HepG2 (cell line): ENCODE measurements at regions not wholly inside any gene's neighbourhood (a gene's known extent, or its start where the extent isn't known, plus 50 kb on each side); places are given as distances from the start of the nearest gene placed in this dataset.

ENCODE experiments used
- ATAC-seq: fragments of 200-7000 bp; cut with Tn5 transposase; 3 replicates; pipeline ENCODE4 v1.9.1; 2020; ENCODE audit warnings: mild to moderate bottlenecking, moderate library complexity
- BruUV-seq: library from RNA; stranded (reverse); fragments of 400-500 nt; replicated peaks from 2 replicates; lab custom pipeline; 2021; lab: Mats Ljungman, UMichigan
- CTCF ChIA-PET: fragments of 300-600 bp; formaldehyde crosslinking; extraction: SDS; loops from one replicate; lab custom pipeline; 2021; ENCODE audit warnings: low total read pairs, inconsistent platforms, low intra/inter-chr PET ratio; lab: Yijun Ruan, JAX
- POLR2A ChIA-PET: fragments of 350-600 bp; sonication (Branson Sonifier 250); formaldehyde crosslinking; loops from one replicate; lab custom pipeline; 2020; ENCODE audit warnings: antibody characterized with exemption, inconsistent platforms; lab: Yijun Ruan, JAX
- DNase-seq: peaks from one replicate; pipeline ENCODE4 v3.0.0-alpha.2; 2015; ENCODE audit warnings: low spot score
- FAIRE-seq: peaks from 3 replicates; lab custom pipeline; 2011; peaks lifted over from hg19 to GRCh38; lab: Jason Lieb, UNC
- H2AFZ ChIP-seq: one replicate; pipeline ENCODE4 v1.6.1; 2011; ENCODE audit warnings: low read length, inconsistent platforms
- H3K27ac ChIP-seq: fragments of 300-600 bp; 3 replicates; pipeline ENCODE4 v1.8.0; 2011; ENCODE audit warnings: mixed run types, mild to moderate bottlenecking, mixed read lengths, low read length, inconsistent platforms; ENCODE audit not compliant: insufficient read depth; ENCODE audit errors: extremely low read length
- H3K27me3 ChIP-seq, 2 experiments: fragments of 200-600 bp in 1 of 2; 2 replicates in 1 of 2; 3 replicates in 1 of 2; pipeline versions ENCODE4 v1.6.0 to v1.8.0; 2011; ENCODE audit warnings: low read length in 2 of 2, mild to moderate bottlenecking in 2 of 2, moderate library complexity in 2 of 2, inconsistent platforms in 1 of 2; ENCODE audit not compliant: insufficient read depth in 2 of 2, control insufficient read depth in 1 of 2
- H3K36me3 ChIP-seq, 2 experiments: fragments of 200-600 bp in 1 of 2; replicated peaks in 1 of 2; 2 replicates in 1 of 2; 3 replicates in 1 of 2; pipeline versions ENCODE4 v1.5.1 to v1.8.0; 2011; ENCODE audit warnings: low read length in 2 of 2, inconsistent platforms in 1 of 2; ENCODE audit not compliant: insufficient read depth in 2 of 2, control insufficient read depth in 1 of 2
- H3K4me1 ChIP-seq: 2 replicates; pipeline ENCODE4 v1.5.1; 2012; ENCODE audit warnings: low read length, inconsistent platforms; ENCODE audit not compliant: insufficient read depth
- H3K4me2 ChIP-seq: 2 replicates; pipeline ENCODE4 v1.6.0; 2011; ENCODE audit warnings: low read depth, low read length, inconsistent platforms
- H3K4me3 ChIP-seq, 3 experiments: fragments of 200-600 bp in 1 of 3; sonication (generic), shearing (Covaris generic) in 1 of 3; replicated peaks in 1 of 3; 2 replicates each; pipeline ENCODE4 v1.5.1; 2011 to 2016; ENCODE audit warnings: low read length in 3 of 3, inconsistent platforms in 2 of 3, low read depth in 2 of 3, mild to moderate bottlenecking in 2 of 3, control low read depth in 1 of 3, mixed read lengths in 1 of 3; ENCODE audit not compliant: insufficient read depth in 1 of 3
- H3K79me2 ChIP-seq: one replicate; pipeline ENCODE4 v1.6.1; 2011; ENCODE audit warnings: low read length, inconsistent platforms; ENCODE audit not compliant: insufficient read depth
- H3K9ac ChIP-seq: 2 replicates; pipeline ENCODE4 v1.6.0; 2011; ENCODE audit warnings: mild to moderate bottlenecking, low read depth, low read length, inconsistent platforms; ENCODE audit not compliant: insufficient read depth
- H3K9me3 ChIP-seq: 2 replicates; pipeline ENCODE4 v1.5.1; 2012; ENCODE audit warnings: mild to moderate bottlenecking, low read length
- H4K20me1 ChIP-seq: 2 replicates; pipeline ENCODE4 v1.6.0; 2011; ENCODE audit warnings: inconsistent platforms, mild to moderate bottlenecking, low read length, moderate library complexity; ENCODE audit not compliant: insufficient read depth
- DNMT1 ChIP-seq: sonication (generic); formaldehyde crosslinking; IDR thresholded peaks from 2 replicates; pipeline ENCODE4 v1.5.1; 2020; ENCODE audit warnings: mild to moderate bottlenecking, missing genetic modification reagents
- DPF2 ChIP-seq: sonication (generic); formaldehyde crosslinking; IDR thresholded peaks from 2 replicates; pipeline ENCODE4 v1.4.0; 2020; ENCODE audit warnings: mild to moderate bottlenecking, low read depth, missing genetic modification reagents, borderline replicate concordance
- HES4 ChIP-seq: sonication (generic); formaldehyde crosslinking; IDR thresholded peaks from 2 replicates; pipeline ENCODE4 v1.9.0; 2021; ENCODE audit warnings: mild to moderate bottlenecking, missing genetic modification reagents, borderline replicate concordance
- NPAS2 ChIP-seq: sonication (generic); formaldehyde crosslinking; IDR thresholded peaks from 2 replicates; pipeline ENCODE4 v1.8.0; 2022; ENCODE audit warnings: mild to moderate bottlenecking, missing genetic modification reagents, borderline replicate concordance
- RNF2 ChIP-seq: fragments of 450-650 bp; conservative IDR thresholded peaks from 2 replicates; pipeline ENCODE4 v1.6.1; 2016; ENCODE audit warnings: low read depth
- RORA ChIP-seq: sonication (generic); formaldehyde crosslinking; IDR thresholded peaks from 2 replicates; pipeline ENCODE4 v1.5.0; 2020; ENCODE audit warnings: mild to moderate bottlenecking, missing genetic modification reagents, moderate library complexity
- SCMH1 ChIP-seq: sonication (generic); formaldehyde crosslinking; IDR thresholded peaks from 2 replicates; pipeline ENCODE4 v1.9.0; 2021; ENCODE audit warnings: missing genetic modification reagents, mild to moderate bottlenecking, borderline replicate concordance
- SIN3A ChIP-seq: IDR thresholded peaks from 2 replicates; pipeline ENCODE4 v1.6.1; 2011; ENCODE audit warnings: low read depth, mild to moderate bottlenecking, control low read depth, low read length, borderline replicate concordance
- THYN1 ChIP-seq: sonication (generic); formaldehyde crosslinking; IDR thresholded peaks from 2 replicates; pipeline ENCODE4 v1.8.1; 2023; ENCODE audit warnings: low read depth, mild to moderate bottlenecking, moderate library complexity, missing genetic modification reagents, borderline replicate concordance
- YEATS4 ChIP-seq: sonication (generic); formaldehyde crosslinking; IDR thresholded peaks from 2 replicates; pipeline ENCODE4 v1.4.0; 2020; ENCODE audit warnings: missing genetic modification reagents, borderline replicate concordance
- ZMYM3 ChIP-seq: sonication (generic); formaldehyde crosslinking; IDR thresholded peaks from 2 replicates; pipeline ENCODE4 v1.5.1; 2020; ENCODE audit warnings: mild to moderate bottlenecking, missing genetic modification reagents
- ZNF124 ChIP-seq: sonication (generic); formaldehyde crosslinking; IDR thresholded peaks from 2 replicates; pipeline ENCODE4 v1.4.0; 2020; ENCODE audit warnings: missing genetic modification reagents
- ZNF343 ChIP-seq: sonication (generic); formaldehyde crosslinking; IDR thresholded peaks from 2 replicates; pipeline ENCODE4 v1.4.0; 2020; ENCODE audit warnings: mild to moderate bottlenecking, missing genetic modification reagents
- ZNF550 ChIP-seq: sonication (generic); formaldehyde crosslinking; IDR thresholded peaks from 2 replicates; pipeline ENCODE4 v1.4.0; 2020; ENCODE audit warnings: mild to moderate bottlenecking, missing genetic modification reagents, borderline replicate concordance
- ZNF570 ChIP-seq: sonication (generic); formaldehyde crosslinking; IDR thresholded peaks from 2 replicates; pipeline ENCODE4 v1.4.0; 2020; ENCODE audit warnings: mild to moderate bottlenecking, missing genetic modification reagents, borderline replicate concordance
- ZSCAN20 ChIP-seq: sonication (generic); formaldehyde crosslinking; IDR thresholded peaks from 2 replicates; pipeline ENCODE4 v1.4.0; 2020; ENCODE audit warnings: missing genetic modification reagents, mild to moderate bottlenecking, borderline replicate concordance
- WGBS: methylation state at CpG from one replicate; pipeline ENCODE4 v1.1.6; 2017; ENCODE audit warnings: low lambda C conversion rate; 5-methylcytosine and 5-hydroxymethylcytosine counted together
- in situ Hi-C: cut with HindIII; loops from 2 replicates; pipeline ENCODE4 v1.10.0; 2017; ENCODE audit warnings: low pct_unique_long_range_greater_than_20kb; ENCODE audit not compliant: extremely low pct_ligation_motif_present
- intact Hi-C: fragments of 100-400 bp; cut with micrococcal nuclease; formaldehyde crosslinking; loops from one replicate; pipeline ENCODE4 v1.10.0; 2022; ENCODE audit not compliant: unreplicated experiment
- TF ChIP-seq, protein P1 (sequence below): sonication (generic); formaldehyde crosslinking; IDR thresholded peaks from 2 replicates; pipeline ENCODE4 v1.5.1; 2020; ENCODE audit warnings: mild to moderate bottlenecking, missing genetic modification reagents
- TF ChIP-seq, protein P2 (sequence below): sonication (generic); formaldehyde crosslinking; IDR thresholded peaks from 2 replicates; pipeline ENCODE4 v1.4.0; 2020; ENCODE audit warnings: missing genetic modification reagents, borderline replicate concordance
- TF ChIP-seq, protein P3 (sequence below): IDR thresholded peaks from 2 replicates; pipeline ENCODE4 v1.6.1; 2018; ENCODE audit warnings: missing genetic modification reagents

DNA sequence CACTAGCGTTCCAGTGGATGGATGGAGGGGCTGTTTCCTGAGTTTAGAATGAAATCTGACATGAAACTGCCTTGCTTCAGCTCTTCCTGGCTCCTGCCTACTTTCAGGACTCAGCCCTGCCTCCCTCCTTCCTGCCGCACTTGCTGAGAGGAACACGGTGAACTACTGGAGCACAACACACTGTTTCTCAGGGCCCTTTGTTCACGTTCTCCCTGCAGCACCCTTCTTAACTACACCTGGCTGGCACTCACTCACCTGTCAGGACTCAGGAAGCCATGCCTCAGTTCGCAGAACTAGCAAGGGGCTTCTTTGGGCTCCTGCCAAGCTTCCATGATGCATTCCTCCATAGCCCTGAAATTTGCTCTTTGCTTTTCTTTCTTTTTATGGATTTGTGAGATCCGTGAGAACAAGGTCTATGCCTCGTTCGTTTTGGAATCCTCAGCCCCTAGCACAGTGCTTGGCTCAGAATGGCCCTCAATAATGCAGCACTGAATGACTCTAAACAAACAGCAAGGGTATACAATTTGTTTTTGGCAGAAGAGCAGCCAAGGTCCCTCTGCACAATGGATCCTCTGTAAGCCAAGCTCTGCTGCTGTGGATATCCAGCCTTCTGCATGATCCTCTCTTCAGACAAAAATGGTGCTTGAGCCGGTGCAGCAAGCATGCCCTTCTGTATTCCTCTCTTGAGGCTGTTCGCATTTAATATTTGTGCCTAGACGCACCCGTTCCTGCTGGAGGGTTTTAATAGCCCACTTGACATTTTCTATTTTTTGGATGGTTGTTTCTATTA, 357.0 kb downstream of the TSN start:
- WGBS: 24% methylated on average over 12 of the region's 12 CpGs
- no TSS peak for BruUV-seq
- CTCF ChIA-PET: no interaction called here
- no peak for TF ChIP-seq RORA (CRISPR knock-in tag)
- TF ChIP-seq, protein P1, sequence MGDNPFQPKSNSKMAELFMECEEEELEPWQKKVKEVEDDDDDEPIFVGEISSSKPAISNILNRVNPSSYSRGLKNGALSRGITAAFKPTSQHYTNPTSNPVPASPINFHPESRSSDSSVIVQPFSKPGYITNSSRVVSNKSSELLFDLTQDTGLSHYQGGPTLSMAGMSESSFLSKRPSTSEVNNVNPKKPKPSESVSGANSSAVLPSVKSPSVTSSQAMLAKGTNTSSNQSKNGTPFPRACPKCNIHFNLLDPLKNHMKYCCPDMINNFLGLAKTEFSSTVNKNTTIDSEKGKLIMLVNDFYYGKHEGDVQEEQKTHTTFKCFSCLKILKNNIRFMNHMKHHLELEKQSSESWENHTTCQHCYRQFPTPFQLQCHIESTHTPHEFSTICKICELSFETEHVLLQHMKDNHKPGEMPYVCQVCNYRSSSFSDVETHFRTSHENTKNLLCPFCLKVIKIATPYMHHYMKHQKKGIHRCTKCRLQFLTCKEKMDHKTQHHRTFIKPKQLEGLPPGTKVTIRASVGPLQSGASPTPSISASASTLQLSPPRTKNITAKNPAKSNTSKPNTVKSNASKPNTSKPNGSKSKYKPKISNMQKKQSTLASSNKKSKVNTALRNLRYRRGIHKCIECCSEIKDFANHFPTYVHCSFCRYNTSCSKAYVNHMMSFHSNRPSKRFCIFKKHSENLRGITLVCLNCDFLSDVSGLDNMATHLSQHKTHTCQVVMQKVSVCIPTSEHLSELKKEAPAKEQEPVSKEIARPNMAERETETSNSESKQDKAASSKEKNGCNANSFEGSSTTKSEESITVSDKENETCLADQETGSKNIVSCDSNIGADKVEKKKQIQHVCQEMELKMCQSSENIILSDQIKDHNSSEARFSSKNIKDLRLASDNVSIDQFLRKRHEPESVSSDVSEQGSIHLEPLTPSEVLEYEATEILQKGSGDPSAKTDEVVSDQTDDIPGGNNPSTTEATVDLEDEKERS (CRISPR knock-in tag): no peak
- no peak for TF ChIP-seq THYN1
- TF ChIP-seq ZNF550 (CRISPR knock-in tag): no peak
- TF ChIP-seq, protein P2, sequence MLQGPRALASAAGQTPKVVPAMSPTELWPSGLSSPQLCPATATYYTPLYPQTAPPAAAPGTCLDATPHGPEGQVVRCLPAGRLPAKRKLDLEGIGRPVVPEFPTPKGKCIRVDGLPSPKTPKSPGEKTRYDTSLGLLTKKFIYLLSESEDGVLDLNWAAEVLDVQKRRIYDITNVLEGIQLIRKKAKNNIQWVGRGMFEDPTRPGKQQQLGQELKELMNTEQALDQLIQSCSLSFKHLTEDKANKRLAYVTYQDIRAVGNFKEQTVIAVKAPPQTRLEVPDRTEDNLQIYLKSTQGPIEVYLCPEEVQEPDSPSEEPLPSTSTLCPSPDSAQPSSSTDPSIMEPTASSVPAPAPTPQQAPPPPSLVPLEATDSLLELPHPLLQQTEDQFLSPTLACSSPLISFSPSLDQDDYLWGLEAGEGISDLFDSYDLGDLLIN (CRISPR knock-in tag): no peak
- TF ChIP-seq SIN3A: no peak
- TF ChIP-seq ZSCAN20 (CRISPR knock-in tag): no peak
- TF ChIP-seq ZNF570: no peak
- TF ChIP-seq ZNF343 (CRISPR knock-in tag): no peak
- TF ChIP-seq SCMH1 (CRISPR knock-in tag): no peak
- TF ChIP-seq ZMYM3: no peak
- no peak for TF ChIP-seq ZNF124 (CRISPR knock-in tag)
- TF ChIP-seq HES4: no peak
- TF ChIP-seq DPF2 (CRISPR knock-in tag): no peak
- TF ChIP-seq NPAS2: no peak
- TF ChIP-seq, protein P3, sequence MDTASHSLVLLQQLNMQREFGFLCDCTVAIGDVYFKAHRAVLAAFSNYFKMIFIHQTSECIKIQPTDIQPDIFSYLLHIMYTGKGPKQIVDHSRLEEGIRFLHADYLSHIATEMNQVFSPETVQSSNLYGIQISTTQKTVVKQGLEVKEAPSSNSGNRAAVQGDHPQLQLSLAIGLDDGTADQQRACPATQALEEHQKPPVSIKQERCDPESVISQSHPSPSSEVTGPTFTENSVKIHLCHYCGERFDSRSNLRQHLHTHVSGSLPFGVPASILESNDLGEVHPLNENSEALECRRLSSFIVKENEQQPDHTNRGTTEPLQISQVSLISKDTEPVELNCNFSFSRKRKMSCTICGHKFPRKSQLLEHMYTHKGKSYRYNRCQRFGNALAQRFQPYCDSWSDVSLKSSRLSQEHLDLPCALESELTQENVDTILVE (CRISPR knock-in tag): no peak
- TF ChIP-seq YEATS4 (CRISPR knock-in tag): no peak
- TF ChIP-seq DNMT1 (CRISPR knock-in tag): no peak
- TF ChIP-seq RNF2: no peak
- intact Hi-C loops (no loop called here), in situ Hi-C loops (no loop called here)
- Histone ChIP-seq H3K9me3 (no peaks in the 10 kb centered on the region), H3K79me2 (no peaks in the 10 kb centered on the region), H3K4me2 (no peak overlapping the region), H3K36me3 (no peaks in the 10 kb centered on the region), H3K4me1 (no peaks in the 10 kb centered on the region), H3K27ac (no peak overlapping the region), H2AFZ (no peak overlapping the region), H3K4me3 (no peak overlapping the region), H4K20me1 (no peaks in the 10 kb centered on the region), H3K27me3 (peaks cover 0 to 35% of the 10 kb centered on the region in 2 experiments; a peak in 2 of 5 replicates), H3K9ac (no peak overlapping the region)
- POLR2A ChIA-PET: no interaction called here
- DNase-seq (no peak), ATAC-seq (no peak), FAIRE-seq (no peak)
